ENCODE measurements at regions not wholly inside any gene's neighbourhood (a gene's known extent, or its start where the extent isn't known, plus 50 kb on each side); places are given as distances from the start of the nearest gene placed in this dataset.

GRCh38 chr21:15410853-15411252 is 318.9 kb upstream of the USP25 start:
- TF ChIP-seq CTCF (conservative IDR thresholded peaks at IDR 0.05; ENCODE audit: low read length) (no peak), EZH2phosphoT487 (IDR thresholded peaks at IDR 0.05; ENCODE audit: borderline replicate concordance) (no peak)
